ENCODE measurements at regions not wholly inside any gene's neighbourhood (a gene's known extent, or its start where the extent isn't known, plus 50 kb on each side); places are given as distances from the start of the nearest gene placed in this dataset.

GRCh38 chr1:163770265-163770664, 448.5 kb downstream of the NUF2 start (continued):
- no peak for TF ChIP-seq XRCC4 (IDR thresholded peaks at IDR 0.05; ENCODE audit: extremely low read depth, insufficient read depth, insufficient read length)
- no peak for TF ChIP-seq HDAC3 (IDR thresholded peaks at IDR 0.05; ENCODE audit: borderline replicate concordance, partially characterized antibody)
- no peak for TF ChIP-seq NUFIP1 (IDR thresholded peaks at IDR 0.05; ENCODE audit: partially characterized antibody)
- no peak for TF ChIP-seq ZNF3 (CRISPR knock-in tag; IDR thresholded peaks at IDR 0.05)
- no peak for TF ChIP-seq PREB (CRISPR knock-in tag; IDR thresholded peaks at IDR 0.05)
- TF ChIP-seq RB1 (IDR thresholded peaks at IDR 0.05; ENCODE audit: low read depth): no peak

GRCh38 chr1:163771637-163772036, 449.9 kb downstream of the NUF2 start:
- POLR2A ChIA-PET: no interaction called here
- ATAC-seq (no peak), FAIRE-seq (no peak), DNase-seq (ENCODE audit: extremely low read depth in 1 of 4, low spot score in 3 of 4) (no peak)
- H3K27ac ChIP-seq (ENCODE audit: extremely low read depth, low read depth, low read length): no peak overlapping the region
- no peaks in the 10 kb centered on the region for H3K36me3 ChIP-seq (ENCODE audit: control insufficient read depth, insufficient read depth, low read length)
- WGBS (ENCODE audit: insufficient coverage, low coverage, missing lambda C conversion rate): 0% methylated on average over 2 of the region's 2 CpGs
- H3K4me1 ChIP-seq (replicated peaks in 1 of 2; ENCODE audit: control insufficient read depth in 2 of 2, insufficient read depth in 2 of 2, low read length in 2 of 2): no peaks in the 10 kb centered on the region
- H4K20me1 ChIP-seq (replicated peaks; ENCODE audit: control insufficient read depth, insufficient read depth, low read length): no peaks in the 10 kb centered on the region
- no peak overlapping the region for H3K4me2 ChIP-seq (ENCODE audit: insufficient read depth, low read length)
- no peaks in the 10 kb centered on the region for H3K9me3 ChIP-seq (replicated peaks; ENCODE audit: control insufficient read depth, insufficient read depth, low read depth, low read length)
- H2AFZ ChIP-seq (ENCODE audit: low read depth, low read length): no peak overlapping the region
- H3K9me1 ChIP-seq (ENCODE audit: control insufficient read depth, insufficient read depth, low read length): no peaks in the 10 kb centered on the region
- no peaks in the 10 kb centered on the region for H3K27me3 ChIP-seq (ENCODE audit: control insufficient read depth in 2 of 2, insufficient read depth in 2 of 2, low read length in 2 of 2)
- BruUV-seq (replicated peaks): no TSS peak
- in situ Hi-C loops (cut with MboI) (no loop called here), intact Hi-C loops (cut with micrococcal nuclease) (no loop called here)
- no peak for TF ChIP-seq L3MBTL2 (IDR thresholded peaks at IDR 0.05)
- H3K4me3 ChIP-seq: no peak overlapping the region
- no peak overlapping the region for H3K9ac ChIP-seq (ENCODE audit: insufficient read depth in 1 of 2, low read depth in 2 of 2, low read length in 2 of 2)
- no peaks in the 10 kb centered on the region for H3K79me2 ChIP-seq (ENCODE audit: control insufficient read depth, insufficient read depth, low read length)
- CTCF ChIA-PET (ENCODE audit: low intra/inter-chr PET ratio): no interaction called here

All from K562 (cell line).